HepG2 (cell line): ENCODE measurements at regions not wholly inside any gene's neighbourhood (a gene's known extent, or its start where the extent isn't known, plus 50 kb on each side); places are given as distances from the start of the nearest gene placed in this dataset.

ENCODE experiments used
- BRD4 ChIP-seq: sonication (generic); formaldehyde crosslinking; IDR thresholded peaks from 2 replicates; pipeline ENCODE4 v1.4.0; 2020; ENCODE audit warnings: missing genetic modification reagents
- CEBPG ChIP-seq: IDR thresholded peaks from 2 replicates; pipeline ENCODE4 v1.6.1; 2016
- FOXK2 ChIP-seq: fragments of 450-650 bp; IDR thresholded peaks from 2 replicates; pipeline ENCODE4 v1.6.1; 2016
- FOXM1 ChIP-seq: sonication (generic); formaldehyde crosslinking; IDR thresholded peaks from 2 replicates; pipeline ENCODE4 v1.5.0; 2020; ENCODE audit warnings: missing genetic modification reagents
- HDAC1 ChIP-seq: sonication (generic); formaldehyde crosslinking; IDR thresholded peaks from 2 replicates; pipeline ENCODE4 v1.5.1; 2020; ENCODE audit warnings: mild to moderate bottlenecking, missing genetic modification reagents
- HNF4G ChIP-seq, 2 experiments: sonication (generic) in 1 of 2; formaldehyde crosslinking in 1 of 2; IDR thresholded peaks; 2 replicates each; pipeline versions ENCODE4 v1.4.0 to v1.6.1; 2011 to 2020; ENCODE audit warnings: borderline replicate concordance in 2 of 2, low read depth in 2 of 2, mild to moderate bottlenecking in 2 of 2, low read length in 1 of 2, missing genetic modification reagents in 1 of 2, moderate library complexity in 1 of 2
- JDP2 ChIP-seq: sonication (generic); formaldehyde crosslinking; IDR thresholded peaks from 2 replicates; pipeline ENCODE4 v1.8.1; 2022; ENCODE audit warnings: missing genetic modification reagents, borderline replicate concordance
- MEF2D ChIP-seq: sonication (generic); formaldehyde crosslinking; IDR thresholded peaks from 2 replicates; pipeline ENCODE4 v1.5.1; 2020; ENCODE audit warnings: mild to moderate bottlenecking, missing genetic modification reagents
- NR2C2 ChIP-seq: sonication (generic); formaldehyde crosslinking; IDR thresholded peaks from 2 replicates; pipeline ENCODE4 v1.4.0; 2020; ENCODE audit warnings: missing genetic modification reagents, mild to moderate bottlenecking, moderate library complexity, borderline replicate concordance
- PITX1 ChIP-seq: sonication (generic); formaldehyde crosslinking; IDR thresholded peaks from 2 replicates; pipeline ENCODE4 v1.5.1; 2020; ENCODE audit warnings: mild to moderate bottlenecking, missing genetic modification reagents
- POLR2AphosphoS2 ChIP-seq: IDR thresholded peaks from 2 replicates; pipeline ENCODE4 v1.6.1; 2011; ENCODE audit warnings: low read depth, low read length, improper control_type of control experiment
- RARA ChIP-seq: IDR thresholded peaks from 2 replicates; pipeline ENCODE4 v1.6.1; 2016; ENCODE audit warnings: missing genetic modification reagents, missing compliant biosample characterization
- RXRB ChIP-seq: IDR thresholded peaks from 2 replicates; pipeline ENCODE4 v1.6.1; 2016; ENCODE audit warnings: borderline replicate concordance, missing genetic modification reagents, missing compliant biosample characterization
- SP5 ChIP-seq: IDR thresholded peaks from 2 replicates; pipeline ENCODE4 v1.6.1; 2016; ENCODE audit warnings: low read depth, borderline replicate concordance
- SYNCRIP ChIP-seq: fragments of 200-400 bp; formaldehyde crosslinking; IDR thresholded peaks from 2 replicates; pipeline ENCODE4 v1.6.1; 2018; ENCODE audit warnings: mild to moderate bottlenecking, low read depth, low read length; ENCODE audit not compliant: insufficient read depth
- ZNF124 ChIP-seq: sonication (generic); formaldehyde crosslinking; IDR thresholded peaks from 2 replicates; pipeline ENCODE4 v1.4.0; 2020; ENCODE audit warnings: missing genetic modification reagents
- ZNF331 ChIP-seq: sonication (generic); formaldehyde crosslinking; IDR thresholded peaks from 2 replicates; pipeline ENCODE4 v1.4.0; 2020; ENCODE audit warnings: missing genetic modification reagents
- ZNF775 ChIP-seq: sonication (generic); formaldehyde crosslinking; IDR thresholded peaks from 2 replicates; pipeline ENCODE4 v1.4.0; 2020; ENCODE audit warnings: missing genetic modification reagents, mild to moderate bottlenecking, moderate library complexity, borderline replicate concordance
- TF ChIP-seq, protein P1 (sequence below): sonication (generic); formaldehyde crosslinking; IDR thresholded peaks from 2 replicates; pipeline ENCODE4 v1.8.0; 2022; ENCODE audit warnings: mild to moderate bottlenecking, missing genetic modification reagents
- TF ChIP-seq, protein P2 (sequence below): sonication (generic); formaldehyde crosslinking; IDR thresholded peaks from 2 replicates; pipeline ENCODE4 v1.4.0; 2020; ENCODE audit warnings: missing genetic modification reagents, borderline replicate concordance
- TF ChIP-seq, protein P3 (sequence below): sonication (generic); formaldehyde crosslinking; IDR thresholded peaks from 2 replicates; pipeline ENCODE4 v1.5.0; 2020; ENCODE audit warnings: missing genetic modification reagents
- TF ChIP-seq, protein P4 (sequence below), 2 experiments: fragments of 450-650 bp in 1 of 2; sonication (generic) in 1 of 2; formaldehyde crosslinking; IDR thresholded peaks; 2 replicates each; pipeline versions ENCODE4 v1.5.0 to v1.8.0; 2020 to 2022; ENCODE audit warnings: mild to moderate bottlenecking in 1 of 2, missing genetic modification reagents in 1 of 2
- TF ChIP-seq, protein P5 (sequence below): IDR thresholded peaks from 2 replicates; pipeline ENCODE4 v1.6.1; 2016; ENCODE audit warnings: low read depth
- TF ChIP-seq, protein P6 (sequence below): sonication (generic); formaldehyde crosslinking; IDR thresholded peaks from 2 replicates; pipeline ENCODE4 v1.5.0; 2020; ENCODE audit warnings: missing genetic modification reagents

DNA sequence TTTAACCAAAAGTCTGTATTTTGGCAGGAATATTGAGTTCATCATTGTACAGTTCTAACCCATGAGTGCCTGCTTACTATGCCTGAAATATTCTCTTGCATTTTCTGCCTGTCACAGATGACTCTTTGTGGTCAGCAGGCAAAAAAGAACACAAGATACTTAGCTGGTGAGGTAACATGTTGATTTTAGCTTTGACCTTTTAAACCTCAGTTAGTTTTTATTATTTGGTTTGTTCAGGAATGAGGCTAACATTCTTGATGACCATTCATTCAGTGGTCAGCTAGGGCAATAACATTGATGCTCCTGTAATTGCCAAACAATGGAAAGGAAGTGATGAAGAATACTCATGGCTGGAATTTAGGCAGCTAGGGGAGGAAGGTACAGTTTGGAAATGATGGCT is 491.2 kb downstream of the PIK3C3 start (continued):
- TF ChIP-seq SP5 (CRISPR knock-in tag), result no peak
- TF ChIP-seq, protein P1, sequence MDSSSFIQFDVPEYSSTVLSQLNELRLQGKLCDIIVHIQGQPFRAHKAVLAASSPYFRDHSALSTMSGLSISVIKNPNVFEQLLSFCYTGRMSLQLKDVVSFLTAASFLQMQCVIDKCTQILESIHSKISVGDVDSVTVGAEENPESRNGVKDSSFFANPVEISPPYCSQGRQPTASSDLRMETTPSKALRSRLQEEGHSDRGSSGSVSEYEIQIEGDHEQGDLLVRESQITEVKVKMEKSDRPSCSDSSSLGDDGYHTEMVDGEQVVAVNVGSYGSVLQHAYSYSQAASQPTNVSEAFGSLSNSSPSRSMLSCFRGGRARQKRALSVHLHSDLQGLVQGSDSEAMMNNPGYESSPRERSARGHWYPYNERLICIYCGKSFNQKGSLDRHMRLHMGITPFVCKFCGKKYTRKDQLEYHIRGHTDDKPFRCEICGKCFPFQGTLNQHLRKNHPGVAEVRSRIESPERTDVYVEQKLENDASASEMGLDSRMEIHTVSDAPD, result no peak
- TF ChIP-seq, protein P2, sequence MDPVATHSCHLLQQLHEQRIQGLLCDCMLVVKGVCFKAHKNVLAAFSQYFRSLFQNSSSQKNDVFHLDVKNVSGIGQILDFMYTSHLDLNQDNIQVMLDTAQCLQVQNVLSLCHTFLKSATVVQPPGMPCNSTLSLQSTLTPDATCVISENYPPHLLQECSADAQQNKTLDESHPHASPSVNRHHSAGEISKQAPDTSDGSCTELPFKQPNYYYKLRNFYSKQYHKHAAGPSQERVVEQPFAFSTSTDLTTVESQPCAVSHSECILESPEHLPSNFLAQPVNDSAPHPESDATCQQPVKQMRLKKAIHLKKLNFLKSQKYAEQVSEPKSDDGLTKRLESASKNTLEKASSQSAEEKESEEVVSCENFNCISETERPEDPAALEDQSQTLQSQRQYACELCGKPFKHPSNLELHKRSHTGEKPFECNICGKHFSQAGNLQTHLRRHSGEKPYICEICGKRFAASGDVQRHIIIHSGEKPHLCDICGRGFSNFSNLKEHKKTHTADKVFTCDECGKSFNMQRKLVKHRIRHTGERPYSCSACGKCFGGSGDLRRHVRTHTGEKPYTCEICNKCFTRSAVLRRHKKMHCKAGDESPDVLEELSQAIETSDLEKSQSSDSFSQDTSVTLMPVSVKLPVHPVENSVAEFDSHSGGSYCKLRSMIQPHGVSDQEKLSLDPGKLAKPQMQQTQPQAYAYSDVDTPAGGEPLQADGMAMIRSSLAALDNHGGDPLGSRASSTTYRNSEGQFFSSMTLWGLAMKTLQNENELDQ, result no peak
- TF ChIP-seq, protein P3, sequence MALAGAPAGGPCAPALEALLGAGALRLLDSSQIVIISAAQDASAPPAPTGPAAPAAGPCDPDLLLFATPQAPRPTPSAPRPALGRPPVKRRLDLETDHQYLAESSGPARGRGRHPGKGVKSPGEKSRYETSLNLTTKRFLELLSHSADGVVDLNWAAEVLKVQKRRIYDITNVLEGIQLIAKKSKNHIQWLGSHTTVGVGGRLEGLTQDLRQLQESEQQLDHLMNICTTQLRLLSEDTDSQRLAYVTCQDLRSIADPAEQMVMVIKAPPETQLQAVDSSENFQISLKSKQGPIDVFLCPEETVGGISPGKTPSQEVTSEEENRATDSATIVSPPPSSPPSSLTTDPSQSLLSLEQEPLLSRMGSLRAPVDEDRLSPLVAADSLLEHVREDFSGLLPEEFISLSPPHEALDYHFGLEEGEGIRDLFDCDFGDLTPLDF (CRISPR knock-in tag), result no peak
- TF ChIP-seq HNF4G (IDR thresholded peaks at IDR 0.05; ENCODE audit: borderline replicate concordance, low read depth, low read length), result no peak
- no peak for TF ChIP-seq HNF4G (CRISPR knock-in tag; IDR thresholded peaks at IDR 0.05; ENCODE audit: borderline replicate concordance, low read depth)
- no peak for TF ChIP-seq POLR2AphosphoS2
- peak; percentile 77 for TF ChIP-seq PITX1 (CRISPR knock-in tag)
- no peak for TF ChIP-seq FOXM1 (CRISPR knock-in tag)
- TF ChIP-seq CEBPG (CRISPR knock-in tag), result peak; percentile 77
- TF ChIP-seq SYNCRIP, result no peak
- 0 out of 2 replicates have a peak, but pooled peaks have one; percentile 30 for TF ChIP-seq ZNF124
- TF ChIP-seq RXRB (CRISPR knock-in tag), result peak; percentile 80
- no peak for TF ChIP-seq JDP2 (CRISPR knock-in tag)
- TF ChIP-seq, protein P4, sequence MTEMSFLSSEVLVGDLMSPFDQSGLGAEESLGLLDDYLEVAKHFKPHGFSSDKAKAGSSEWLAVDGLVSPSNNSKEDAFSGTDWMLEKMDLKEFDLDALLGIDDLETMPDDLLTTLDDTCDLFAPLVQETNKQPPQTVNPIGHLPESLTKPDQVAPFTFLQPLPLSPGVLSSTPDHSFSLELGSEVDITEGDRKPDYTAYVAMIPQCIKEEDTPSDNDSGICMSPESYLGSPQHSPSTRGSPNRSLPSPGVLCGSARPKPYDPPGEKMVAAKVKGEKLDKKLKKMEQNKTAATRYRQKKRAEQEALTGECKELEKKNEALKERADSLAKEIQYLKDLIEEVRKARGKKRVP (CRISPR knock-in tag; IDR thresholded peaks at IDR 0.05), result peak in 1 of 2 experiments; percentile 58; a peak in 2 of 4 replicates
- TF ChIP-seq FOXK2, result peak; percentile 65
- TF ChIP-seq, protein P5, sequence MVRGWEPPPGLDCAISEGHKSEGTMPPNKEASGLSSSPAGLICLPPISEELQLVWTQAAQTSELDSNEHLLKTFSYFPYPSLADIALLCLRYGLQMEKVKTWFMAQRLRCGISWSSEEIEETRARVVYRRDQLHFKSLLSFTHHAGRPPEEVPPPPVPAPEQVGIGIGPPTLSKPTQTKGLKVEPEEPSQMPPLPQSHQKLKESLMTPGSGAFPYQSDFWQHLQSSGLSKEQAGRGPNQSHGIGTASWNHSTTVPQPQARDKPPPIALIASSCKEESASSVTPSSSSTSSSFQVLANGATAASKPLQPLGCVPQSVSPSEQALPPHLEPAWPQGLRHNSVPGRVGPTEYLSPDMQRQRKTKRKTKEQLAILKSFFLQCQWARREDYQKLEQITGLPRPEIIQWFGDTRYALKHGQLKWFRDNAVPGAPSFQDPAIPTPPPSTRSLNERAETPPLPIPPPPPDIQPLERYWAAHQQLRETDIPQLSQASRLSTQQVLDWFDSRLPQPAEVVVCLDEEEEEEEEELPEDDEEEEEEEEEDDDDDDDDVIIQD, result peak; percentile 73; the same call in 1 of the 2 replicates
- TF ChIP-seq BRD4 (CRISPR knock-in tag), result no peak
- peak; percentile 34; the same call in 1 of the 2 replicates for TF ChIP-seq ZNF331 (CRISPR knock-in tag)
- TF ChIP-seq, protein P6, sequence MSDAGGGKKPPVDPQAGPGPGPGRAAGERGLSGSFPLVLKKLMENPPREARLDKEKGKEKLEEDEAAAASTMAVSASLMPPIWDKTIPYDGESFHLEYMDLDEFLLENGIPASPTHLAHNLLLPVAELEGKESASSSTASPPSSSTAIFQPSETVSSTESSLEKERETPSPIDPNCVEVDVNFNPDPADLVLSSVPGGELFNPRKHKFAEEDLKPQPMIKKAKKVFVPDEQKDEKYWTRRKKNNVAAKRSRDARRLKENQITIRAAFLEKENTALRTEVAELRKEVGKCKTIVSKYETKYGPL (CRISPR knock-in tag), result no peak
- peak; percentile 68 for TF ChIP-seq HDAC1
- TF ChIP-seq NR2C2 (CRISPR knock-in tag), result peak; percentile 40; the same call in 1 of the 2 replicates
- TF ChIP-seq MEF2D (CRISPR knock-in tag), result no peak
- no peak for TF ChIP-seq ZNF775 (CRISPR knock-in tag)
- TF ChIP-seq RARA (CRISPR knock-in tag), result peak; percentile 94
